Left cardiac atrium (tissue), 4 donors: ENCODE measurements at regions not wholly inside any gene's neighbourhood (a gene's known extent, or its start where the extent isn't known, plus 50 kb on each side); places are given as distances from the start of the nearest gene placed in this dataset.

Experiments used
- ATAC-seq, 2 donors: fragments of 200-7000 bp; cut with Tn5 transposase; one replicate each; pipeline ENCODE4 v1.9.1; 2020; ENCODE audit warnings: mild to moderate bottlenecking in 2 of 2, moderate library complexity in 2 of 2
- DNase-seq: peaks from one replicate; pipeline ENCODE4 v3.0.0-alpha.2; 2020
- intact Hi-C, 2 donors: fragments of 100-400 bp; cut with DNase I; formaldehyde crosslinking; loops; one replicate each; pipeline versions ENCODE4 v1.14.1 to v1.15.1; 2022 to 2023
- donor health status: DM: no; HTN: yes; CAD: no.
- donor health status: DM: no; HTN: yes; CAD: no; lungs with severe emphysema.
- donor health status: DM: yes; HTN: yes; CAD: no.
- donor health status: Dilated cardiomyopathy.

DNA sequence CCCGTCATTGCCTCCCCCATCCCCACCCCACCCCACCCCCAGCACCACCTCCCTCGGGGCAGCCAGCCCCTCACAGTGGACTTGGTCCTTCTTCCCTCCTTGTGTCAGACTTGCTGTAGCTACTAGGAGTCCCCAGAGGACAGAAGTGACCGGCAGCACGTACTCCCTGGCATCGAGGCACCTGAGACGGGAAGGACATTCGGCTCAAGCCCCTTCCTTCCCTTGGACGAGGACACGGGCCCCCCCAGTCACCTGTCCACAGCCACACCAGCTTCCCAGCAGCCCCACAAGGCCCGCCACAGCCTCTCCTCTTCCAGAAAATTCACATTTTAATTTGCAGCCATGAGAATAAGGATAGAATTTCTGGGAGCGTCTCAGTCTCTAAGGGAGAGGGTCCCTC, 267.8 kb upstream of the SHH start:
- intact Hi-C loops = no loop called here
- ATAC-seq = no peak
- no peak for DNase-seq

DNA sequence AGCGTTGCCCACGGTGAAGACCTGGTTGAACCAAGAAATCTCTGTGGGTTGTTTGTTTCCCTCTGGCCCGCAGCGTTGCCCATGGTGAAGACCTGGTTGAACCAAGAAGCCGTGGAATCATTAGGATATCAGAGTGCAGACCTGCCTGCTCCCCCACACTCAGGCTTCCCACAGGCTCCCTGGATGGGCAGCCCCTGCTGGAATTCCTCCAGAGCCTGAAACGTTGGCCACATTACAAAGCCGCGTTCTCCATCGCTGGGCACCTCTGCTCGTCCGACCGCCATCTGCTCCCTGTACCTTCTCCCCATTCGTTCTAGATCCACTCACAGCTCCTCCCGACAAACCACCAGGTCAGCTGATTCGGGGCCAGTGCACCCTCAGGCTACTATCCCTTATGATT, 266.9 kb upstream of the SHH start:
- intact Hi-C loops = no loop called here
- no peak for DNase-seq

DNA sequence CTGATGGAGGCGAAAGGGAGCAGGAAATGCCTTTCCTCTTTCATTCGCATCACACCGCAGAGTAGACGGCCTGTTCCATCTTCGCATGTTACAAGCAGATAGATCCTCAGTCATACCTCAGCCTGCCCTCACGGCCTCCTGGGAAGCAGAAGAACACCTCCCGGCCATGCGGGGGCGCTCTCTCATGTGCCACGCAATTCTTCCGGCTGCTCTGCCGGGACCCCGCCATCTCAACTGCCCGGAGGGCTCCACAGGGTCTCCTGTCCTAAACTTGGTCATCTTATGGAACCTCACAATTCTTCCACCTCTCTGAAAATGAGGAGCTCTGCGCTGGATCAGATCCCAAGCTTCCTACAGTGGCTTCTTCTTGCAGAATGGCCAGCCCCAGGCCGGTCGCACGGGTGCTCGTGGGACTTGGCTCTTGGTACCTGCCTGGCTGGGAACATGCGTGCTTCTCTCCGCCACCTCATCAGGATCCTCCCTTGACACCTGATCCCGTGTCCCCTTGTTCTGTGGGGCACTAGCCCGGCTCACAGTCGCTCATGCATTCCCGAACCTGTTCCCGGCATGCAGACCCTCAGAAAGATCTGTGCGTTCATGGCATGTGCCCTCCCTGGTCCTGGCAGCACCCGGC, 262.8 kb upstream of the SHH start:
- intact Hi-C loops = no loop called here
- DNase-seq = no peak
- ATAC-seq = no peak

More for the DNA sequence above, 266.9 kb upstream of the SHH start:
- no peak for ATAC-seq

DNA sequence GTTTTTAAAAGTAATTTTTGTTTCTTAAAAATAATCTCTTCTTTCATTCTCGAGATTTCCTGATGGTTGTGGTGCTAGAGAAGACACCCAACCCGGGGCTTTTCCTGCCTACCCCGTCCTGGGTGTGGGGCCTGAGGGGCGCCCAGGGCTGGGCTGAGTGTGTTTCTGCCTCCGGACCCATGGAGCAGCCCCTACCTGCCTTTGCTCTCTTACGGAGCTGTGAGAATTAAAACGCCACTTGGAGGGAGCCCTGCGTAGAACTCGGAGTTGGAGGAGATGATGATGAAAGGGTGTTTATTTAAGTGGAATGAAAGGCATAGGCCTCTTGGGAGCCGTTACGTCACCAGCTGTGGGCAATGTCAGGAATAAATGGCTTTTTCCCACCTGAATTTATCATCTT, 261.8 kb upstream of the SHH start:
- no peak for DNase-seq
- no peak for ATAC-seq

DNA sequence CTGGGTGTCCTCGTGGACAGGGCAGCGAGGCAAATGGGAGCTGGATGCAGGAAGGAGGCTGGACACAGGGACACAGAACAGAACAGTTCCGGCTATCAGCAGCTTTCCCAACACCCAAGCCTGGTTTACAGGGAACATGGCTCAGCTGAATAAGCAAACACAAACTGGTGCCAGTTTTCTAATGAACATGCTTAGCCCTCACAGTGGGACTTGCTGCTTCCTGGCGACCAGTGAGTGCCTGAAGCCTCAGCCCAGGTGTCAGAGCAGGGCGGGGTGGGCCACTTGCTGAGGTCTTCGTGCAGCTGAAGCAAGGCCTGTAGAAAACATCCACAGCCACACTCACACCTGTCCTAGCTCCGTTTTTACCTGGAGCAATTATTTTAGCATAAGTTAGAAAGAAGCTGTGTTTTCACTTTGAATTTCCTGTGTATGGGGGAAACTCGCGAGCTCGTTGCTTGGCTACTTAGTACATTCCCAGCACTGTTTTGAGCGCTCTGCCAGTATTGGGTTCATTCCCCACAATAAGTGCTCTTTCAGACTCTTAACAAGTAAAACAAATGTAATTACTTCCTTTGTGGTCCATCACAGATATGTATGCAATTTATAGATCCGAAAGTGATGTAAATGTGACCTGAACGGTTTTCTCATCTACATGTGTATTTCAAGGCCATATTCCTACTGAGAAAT, 261.2 kb upstream of the SHH start:
- intact Hi-C loops = no loop called here
- DNase-seq (no peak), ATAC-seq (no peak)

More for the DNA sequence above, 261.8 kb upstream of the SHH start:
- intact Hi-C loops = no loop called here

DNA sequence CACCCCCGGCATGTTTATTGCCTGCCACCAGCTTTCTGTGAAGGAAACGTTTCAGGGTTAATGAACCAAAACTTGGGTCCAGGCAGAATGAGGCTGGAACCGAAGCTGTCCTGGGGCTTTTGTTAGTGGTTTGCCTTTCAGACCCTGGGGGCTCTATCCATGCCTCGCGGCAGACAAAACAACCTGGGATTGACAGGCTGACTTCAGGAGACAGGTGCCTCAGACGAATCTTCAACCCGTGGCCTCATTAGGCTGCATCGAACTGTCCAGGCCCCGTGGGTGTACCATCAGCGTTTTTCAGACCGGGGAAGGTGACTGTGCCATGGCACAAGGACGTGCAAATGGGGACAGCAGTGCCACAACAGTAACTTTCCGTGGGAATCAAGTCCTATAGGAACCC, 259.3 kb upstream of the SHH start:
- intact Hi-C loops = no loop called here
- ATAC-seq (no peak), DNase-seq (no peak)

DNA sequence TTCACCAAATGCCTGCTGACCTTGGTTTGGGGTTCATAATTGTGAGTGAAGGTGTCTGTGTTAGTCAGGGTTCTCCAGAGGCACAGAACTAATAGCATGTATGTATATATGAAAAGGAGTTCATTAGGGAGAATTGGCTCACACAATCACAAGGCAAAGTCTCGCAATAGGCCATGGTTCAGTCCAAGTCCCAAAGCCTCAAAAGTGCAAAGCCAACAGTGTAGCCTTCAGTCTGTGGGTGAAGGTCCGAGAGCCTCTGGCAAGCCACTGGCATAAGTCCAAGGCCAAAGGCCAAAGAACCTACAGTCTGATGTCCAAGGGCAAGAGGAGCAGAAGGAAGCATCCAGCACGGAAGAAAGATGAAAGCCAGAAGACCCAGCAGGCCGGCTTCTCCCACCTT, 257.6 kb upstream of the SHH start:
- ATAC-seq (no peak), DNase-seq (no peak)
- intact Hi-C loops = no loop called here

DNA sequence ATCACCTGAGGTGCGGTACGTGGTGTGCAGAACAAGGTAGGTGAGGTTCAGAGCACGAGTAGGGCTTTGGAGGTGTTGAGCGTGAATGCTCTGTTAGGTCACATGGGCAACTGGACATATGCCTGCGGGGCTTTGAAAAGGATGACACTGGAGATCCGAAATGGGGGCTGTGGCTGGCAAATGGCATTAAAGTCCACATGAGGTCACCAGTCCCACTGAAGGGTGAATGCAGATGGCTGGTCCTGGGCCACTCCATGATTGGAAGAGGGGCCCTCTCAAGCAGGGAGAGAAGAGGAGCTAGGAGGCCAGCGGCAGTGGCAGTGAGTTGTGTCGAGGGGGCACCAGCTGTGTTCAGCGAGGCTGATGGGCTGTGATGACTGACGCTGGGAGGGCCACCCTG, 254.9 kb upstream of the SHH start:
- DNase-seq (no peak), ATAC-seq (no peak)
- intact Hi-C loops = no loop called here

DNA sequence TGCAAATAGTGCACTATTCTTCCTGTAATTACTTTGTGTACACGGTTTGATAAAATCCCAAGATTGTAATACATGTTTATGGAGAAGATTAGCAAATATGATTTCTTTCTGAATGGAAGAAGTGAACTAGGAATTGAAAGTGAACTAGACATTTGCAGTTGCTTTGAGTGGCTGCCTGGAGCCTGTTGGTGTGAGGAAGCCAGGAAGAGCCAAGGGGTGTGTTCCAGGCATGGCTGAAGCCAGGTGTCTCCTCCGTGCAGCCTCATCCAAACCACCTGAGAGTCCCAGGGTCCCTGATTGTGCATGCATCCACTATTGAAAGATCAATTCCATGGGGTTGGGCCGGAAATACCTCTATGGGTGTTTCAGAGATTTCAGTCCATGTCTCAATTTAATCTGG, 253.1 kb upstream of the SHH start:
- intact Hi-C loops = no loop called here
- DNase-seq (no peak), ATAC-seq (no peak)

DNA sequence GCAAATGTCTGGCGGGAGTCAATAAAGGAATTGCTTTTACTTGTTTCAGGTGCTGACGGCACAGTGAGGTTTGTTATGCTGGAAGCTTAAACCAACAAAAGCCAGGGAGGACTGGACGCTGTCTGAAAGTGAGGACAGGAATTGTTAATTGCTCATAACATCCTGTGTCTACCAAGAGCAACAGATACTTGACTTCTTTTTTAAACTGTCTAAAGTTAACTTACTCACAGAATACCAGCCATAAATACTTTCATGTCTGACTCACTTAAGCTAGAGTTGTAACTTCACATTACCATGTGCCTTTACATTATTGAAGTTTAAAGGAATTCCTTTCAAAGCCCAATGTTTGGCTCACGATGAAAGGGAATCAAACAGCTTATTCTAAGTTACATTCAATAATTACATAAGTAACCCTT, 252.7 kb upstream of the SHH start:
- ATAC-seq = no peak
- no peak for DNase-seq
- intact Hi-C loops = no loop called here

DNA sequence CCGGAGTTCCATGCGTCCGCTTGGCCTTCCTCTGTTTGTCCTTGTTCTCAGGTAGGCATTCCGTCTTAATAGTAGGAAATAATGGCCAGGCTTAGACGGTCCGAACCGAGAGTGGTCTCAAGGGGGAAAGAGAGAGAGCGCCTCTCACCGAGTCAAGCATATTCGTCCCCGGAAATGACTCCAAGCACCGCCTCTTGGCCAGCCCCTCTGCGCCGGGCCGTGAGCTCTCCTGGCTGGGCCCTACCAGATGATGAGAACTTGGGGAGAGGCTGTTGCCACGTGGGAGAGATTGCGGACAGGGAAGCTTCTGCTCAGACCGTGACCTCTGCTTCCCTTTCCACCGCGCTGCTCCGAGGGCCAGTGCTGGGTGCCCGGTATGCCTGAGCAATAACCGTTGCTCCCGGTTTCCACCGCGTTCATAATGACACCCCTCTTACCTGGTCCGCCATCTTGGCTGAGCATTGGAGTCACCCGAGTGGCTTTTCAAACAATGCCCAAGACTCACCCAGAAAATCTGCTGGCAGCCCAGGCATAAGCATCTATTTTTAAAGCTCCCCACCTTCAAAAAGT, 251.1 kb upstream of the SHH start:
- intact Hi-C loops = no loop called here
- ATAC-seq (no peak), DNase-seq (no peak)

DNA sequence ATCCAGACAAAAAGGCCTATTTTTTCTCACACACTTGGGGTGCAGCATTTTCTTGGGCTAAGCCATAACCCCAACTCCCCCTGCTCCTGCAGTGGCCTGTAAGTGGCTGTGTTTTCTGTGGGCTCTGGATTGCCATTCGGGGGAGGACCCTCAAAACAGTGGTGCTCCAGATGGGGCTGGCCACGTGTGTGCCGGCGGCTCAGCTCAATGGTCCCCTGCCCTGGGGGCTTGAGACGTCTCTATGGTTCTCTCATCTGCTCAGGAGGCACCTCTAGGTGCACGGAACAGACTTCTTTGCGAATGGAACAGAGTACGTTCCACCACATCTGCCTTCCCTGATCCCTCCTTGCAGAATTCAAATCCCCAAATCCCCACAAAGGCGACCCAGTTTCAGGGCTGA, 250.0 kb upstream of the SHH start:
- intact Hi-C loops = no loop called here
- DNase-seq = no peak
- no peak for ATAC-seq

DNA sequence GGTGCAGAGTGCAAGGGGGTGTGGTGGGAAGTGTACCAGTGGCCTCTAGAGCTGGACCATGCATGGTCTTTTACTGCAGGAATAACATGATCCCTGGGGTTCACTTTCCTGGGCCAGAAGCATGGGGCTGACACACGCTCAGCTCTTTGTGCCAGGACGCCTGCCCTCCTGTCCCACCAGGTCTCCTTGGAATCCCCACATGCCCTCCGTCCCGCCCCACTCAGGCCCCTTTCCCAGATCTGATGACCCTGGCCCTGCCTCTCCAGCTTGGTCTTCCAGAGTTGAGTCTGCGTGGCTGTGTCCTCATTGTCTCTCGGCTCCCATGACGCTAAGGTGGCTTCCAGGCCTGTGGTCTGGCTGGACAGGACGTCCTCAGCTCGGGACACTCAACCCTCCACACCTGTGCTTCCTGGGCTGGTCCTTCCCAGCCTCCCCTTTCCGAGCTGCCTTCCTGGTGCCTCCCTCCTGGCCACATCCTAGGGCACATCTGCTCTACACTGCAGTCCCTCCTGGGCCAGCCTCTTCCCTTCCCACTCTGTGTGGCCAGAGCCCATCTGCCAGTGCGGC, 249.5 kb upstream of the SHH start:
- DNase-seq = no peak

DNA sequence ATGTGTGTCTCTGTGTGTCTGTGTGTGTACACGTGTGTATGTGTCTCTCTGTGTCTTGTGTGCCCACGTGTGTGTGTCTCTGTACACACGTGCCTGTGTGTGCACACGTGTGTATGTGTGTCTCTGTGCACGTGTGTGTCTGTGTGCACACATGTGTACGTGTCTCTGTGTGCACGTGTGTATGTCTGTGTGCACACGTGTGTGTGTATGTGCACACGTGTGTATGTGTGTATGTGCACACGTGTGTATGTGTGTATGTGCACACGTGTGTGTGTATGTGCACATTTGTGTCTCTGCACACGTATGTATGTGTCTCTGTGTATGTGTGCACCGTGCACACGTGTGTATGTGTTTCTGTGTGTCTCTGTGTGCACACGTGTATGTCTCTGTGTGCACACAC, 248.7 kb upstream of the SHH start:
- intact Hi-C loops = no loop called here
- DNase-seq = no peak
- ATAC-seq = no peak

More for the DNA sequence above, 249.5 kb upstream of the SHH start:
- ATAC-seq = no peak
- intact Hi-C loops = no loop called here

DNA sequence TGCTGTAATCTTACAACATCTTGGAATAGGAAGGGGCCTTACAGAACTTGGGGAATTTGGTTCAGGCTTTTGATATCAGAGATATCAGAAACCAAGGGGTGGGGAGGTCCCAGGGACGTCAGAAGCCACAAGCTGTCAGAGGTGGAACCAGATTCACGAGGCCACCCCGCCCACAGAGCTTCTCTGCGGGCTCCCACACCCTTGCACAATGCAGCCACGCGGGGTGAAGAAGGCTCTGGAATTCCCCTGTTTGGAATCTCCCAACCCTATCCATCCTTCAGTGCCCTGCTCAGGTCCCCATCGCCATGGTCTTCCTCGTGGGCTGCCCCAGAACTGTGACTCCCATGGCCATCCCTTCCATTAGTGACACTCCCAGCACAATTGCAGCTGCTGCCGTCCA, 247.1 kb upstream of the SHH start:
- ATAC-seq = no peak
- no peak for DNase-seq
- intact Hi-C loops = no loop called here

DNA sequence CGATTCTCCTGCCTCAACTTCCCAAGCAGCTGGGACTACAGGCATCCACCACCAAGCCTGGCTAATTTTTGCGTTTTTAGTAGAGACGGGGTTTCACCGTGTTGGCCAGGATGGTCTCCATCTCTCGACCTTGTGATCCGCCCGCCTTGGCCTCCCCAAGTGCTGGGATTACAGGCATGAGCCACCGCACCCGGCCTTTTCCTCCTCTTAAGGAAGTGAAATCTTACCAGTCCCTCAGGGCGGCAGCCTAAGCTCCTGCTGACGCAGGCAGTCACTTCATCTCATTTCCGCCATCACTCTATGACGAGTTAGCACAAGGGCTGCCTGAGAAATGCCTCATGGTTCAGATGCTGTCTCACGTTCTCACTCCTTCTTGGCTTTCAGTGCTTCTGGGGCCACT, 246.0 kb upstream of the SHH start:
- intact Hi-C loops = no loop called here
- ATAC-seq = no peak

DNA sequence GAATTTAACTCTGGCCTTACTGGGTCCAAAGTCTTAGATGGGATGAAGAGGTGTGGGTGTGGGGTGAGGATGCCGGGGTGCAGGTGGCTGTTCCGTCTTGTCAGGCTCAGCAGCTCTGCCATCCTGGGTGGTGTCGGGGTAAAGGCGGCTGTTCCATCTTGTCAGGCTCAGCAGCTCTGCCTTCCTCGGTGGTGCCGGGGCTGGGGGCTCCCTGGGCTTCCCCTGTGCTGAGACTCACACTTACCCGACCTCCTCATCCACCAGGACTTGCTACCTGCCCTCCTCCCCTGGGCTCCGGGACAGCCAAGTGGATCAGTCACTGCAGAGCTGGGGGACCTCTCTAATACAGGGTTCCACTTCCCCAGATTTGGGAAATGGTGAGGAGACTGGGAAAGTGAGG, 244.3 kb upstream of the SHH start:
- no peak for ATAC-seq
- intact Hi-C loops = no loop called here
- DNase-seq = no peak

More for the DNA sequence above, 246.0 kb upstream of the SHH start:
- no peak for DNase-seq

DNA sequence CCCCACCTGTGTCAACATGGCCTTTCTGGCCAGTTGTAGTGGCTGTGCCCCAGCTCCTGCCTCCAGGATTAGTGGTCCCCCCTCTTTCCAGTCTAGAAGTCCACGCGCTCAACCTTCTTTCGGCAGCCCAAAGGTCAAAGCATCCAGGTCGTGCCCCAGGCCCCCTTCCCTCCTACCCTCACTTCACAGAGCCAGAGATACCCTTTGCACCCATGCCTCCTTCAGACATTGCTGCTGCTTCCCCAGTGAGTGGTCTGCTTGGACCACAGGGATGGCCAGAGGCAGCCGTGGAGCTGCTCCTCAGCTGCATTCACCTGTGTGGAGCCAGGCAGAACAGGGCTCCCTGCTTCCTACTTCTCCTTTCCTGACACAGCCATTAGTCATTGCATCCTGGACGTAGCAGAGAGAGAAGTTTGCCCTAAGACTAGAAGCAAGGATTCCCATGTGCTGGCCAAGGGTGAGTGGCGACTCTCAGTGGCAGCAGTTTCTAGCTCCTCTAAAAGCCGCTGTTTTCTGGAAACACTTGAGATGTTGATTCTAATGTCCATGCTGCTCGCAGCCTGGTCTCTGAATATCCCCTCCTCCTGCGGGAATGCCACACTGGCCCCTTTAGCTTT, 243.1 kb upstream of the SHH start:
- DNase-seq (no peak), ATAC-seq (no peak)

DNA sequence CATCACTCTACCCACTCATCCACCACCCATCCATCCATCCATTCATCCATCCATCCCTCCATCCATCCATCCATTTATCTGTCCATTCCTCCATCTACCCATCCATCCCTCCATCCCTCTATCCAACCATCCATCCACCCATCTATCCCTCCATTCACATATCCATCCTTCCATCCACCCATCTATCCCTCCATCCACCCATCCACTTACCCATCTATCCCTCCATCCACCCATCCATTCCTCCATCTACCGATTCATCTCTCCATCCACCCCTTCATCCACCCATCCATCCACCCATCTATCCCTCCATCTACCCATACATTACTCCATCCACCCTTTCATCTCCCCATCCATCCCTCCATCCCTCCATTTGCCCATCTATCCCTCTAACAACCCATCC, 239.6 kb upstream of the SHH start:
- DNase-seq (no peak), ATAC-seq (no peak)
- intact Hi-C loops = no loop called here

More for the DNA sequence above, 243.1 kb upstream of the SHH start:
- intact Hi-C loops = no loop called here
